H1 (cell line): ENCODE measurements at regions not wholly inside any gene's neighbourhood (a gene's known extent, or its start where the extent isn't known, plus 50 kb on each side); places are given as distances from the start of the nearest gene placed in this dataset.

ENCODE experiments used
- CHD7 ChIP-seq: fragments of 300-600 bp; sonication (generic); IDR thresholded peaks from 2 replicates; pipeline ENCODE4 v1.7.1; 2012; ENCODE audit warnings: low read length, moderate library complexity, mild to moderate bottlenecking, inconsistent platforms; ENCODE audit not compliant: insufficient replicate concordance
- PHF8 ChIP-seq: fragments of 200-600 bp; sonication (generic); conservative IDR thresholded peaks from 2 replicates; pipeline ENCODE4 v1.7.1; 2012; ENCODE audit warnings: low read depth, mild to moderate bottlenecking, inconsistent platforms, low read length, moderate library complexity

DNA sequence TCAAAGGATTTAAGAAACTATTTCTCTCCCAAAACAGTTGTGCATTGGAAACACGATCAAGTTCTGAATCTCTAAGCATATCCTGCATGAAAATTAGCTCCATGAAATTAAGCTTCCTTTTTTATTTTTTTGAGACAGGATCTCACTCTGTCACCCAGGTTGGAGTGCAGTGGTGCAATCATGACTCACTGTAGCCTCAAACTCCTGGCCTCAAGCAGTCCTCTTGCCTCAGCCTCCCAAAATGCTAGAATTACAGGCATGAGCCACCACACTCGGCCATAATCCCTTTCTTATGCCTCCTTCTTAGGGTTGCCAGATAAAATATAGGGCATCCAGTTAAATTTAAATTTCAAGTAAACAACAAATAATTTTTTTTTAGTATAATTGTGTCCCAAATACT lies 124.4 kb downstream of the ARL4C start (continued):
- TF ChIP-seq CHD7 = no peak
- no peak for TF ChIP-seq PHF8
